Endodermal cell (in vitro differentiated cells): ENCODE measurements at regions not wholly inside any gene's neighbourhood (a gene's known extent, or its start where the extent isn't known, plus 50 kb on each side); places are given as distances from the start of the nearest gene placed in this dataset.

Source experiments
- DNase-seq: peaks from one replicate; pipeline ENCODE4 v3.0.0-alpha.2; 2017
- H3K27ac ChIP-seq: 2 replicates; pipeline ENCODE4 v1.5.1; 2013; ENCODE audit warnings: mild to moderate bottlenecking, low read depth, low read length, moderate library complexity
- H3K27me3 ChIP-seq: 2 replicates; pipeline ENCODE4 v1.6.1; 2013; ENCODE audit warnings: mild to moderate bottlenecking, low read length, moderate library complexity; ENCODE audit not compliant: insufficient read depth, control insufficient read depth, poor library complexity, severe bottlenecking
- H3K36me3 ChIP-seq: 2 replicates; pipeline ENCODE4 v1.7.0; 2013; ENCODE audit warnings: mild to moderate bottlenecking, low read length, moderate library complexity; ENCODE audit not compliant: control insufficient read depth, insufficient read depth
- H3K4me1 ChIP-seq: one replicate; pipeline ENCODE4 v1.7.0; 2013; ENCODE audit warnings: low read length; ENCODE audit not compliant: control insufficient read depth, insufficient read depth
- H3K4me3 ChIP-seq: 2 replicates; pipeline ENCODE4 v1.5.1; 2013; ENCODE audit warnings: mild to moderate bottlenecking, low read length, moderate library complexity
- H3K9ac ChIP-seq: 2 replicates; pipeline ENCODE4 v1.6.1; 2013; ENCODE audit warnings: mild to moderate bottlenecking, low read length, moderate library complexity; ENCODE audit not compliant: poor library complexity, severe bottlenecking; ENCODE audit errors: extremely low read depth
- H3K9me3 ChIP-seq: 2 replicates; pipeline ENCODE4 v1.6.1; 2013; ENCODE audit warnings: mild to moderate bottlenecking, low read length, moderate library complexity; ENCODE audit not compliant: control insufficient read depth
- H3K27ac Mint-ChIP-seq: 2 replicates; pipeline ENCODE4 v1.8.0; 2020; ENCODE audit warnings: mixed read lengths
- H3K27me3 Mint-ChIP-seq: 2 replicates; pipeline ENCODE4 v1.8.0; 2021; ENCODE audit warnings: mild to moderate bottlenecking, mixed read lengths; ENCODE audit not compliant: insufficient read depth
- H3K36me3 Mint-ChIP-seq: 2 replicates; pipeline ENCODE4 v1.8.0; 2020; ENCODE audit warnings: low read depth, mixed read lengths
- H3K4me1 Mint-ChIP-seq: 2 replicates; pipeline ENCODE4 v1.8.0; 2020; ENCODE audit warnings: mixed read lengths
- H3K4me3 Mint-ChIP-seq: 2 replicates; pipeline ENCODE4 v1.8.0; 2020; ENCODE audit warnings: mild to moderate bottlenecking, moderate library complexity, mixed read lengths
- H3K9me3 Mint-ChIP-seq: 2 replicates; pipeline ENCODE4 v1.8.0; 2020; ENCODE audit warnings: mild to moderate bottlenecking, mixed read lengths
- WGBS, 2 experiments: methylation state at CpG; one replicate each; pipeline versions ENCODE4 v1.1.5 to v1.1.7; 2013; ENCODE audit warnings: missing lambda C conversion rate in 2 of 2, mixed read lengths in 1 of 2; ENCODE audit not compliant: insufficient coverage in 1 of 2, insufficient read length in 1 of 2; 5-methylcytosine and 5-hydroxymethylcytosine counted together
- TF ChIP-seq, protein P1 (sequence below): fragments of 200-600 bp; sonication (generic); conservative IDR thresholded peaks from 2 replicates; pipeline ENCODE4 v1.5.0; 2021; ENCODE audit warnings: antibody characterized with exemption, mild to moderate bottlenecking

DNA sequence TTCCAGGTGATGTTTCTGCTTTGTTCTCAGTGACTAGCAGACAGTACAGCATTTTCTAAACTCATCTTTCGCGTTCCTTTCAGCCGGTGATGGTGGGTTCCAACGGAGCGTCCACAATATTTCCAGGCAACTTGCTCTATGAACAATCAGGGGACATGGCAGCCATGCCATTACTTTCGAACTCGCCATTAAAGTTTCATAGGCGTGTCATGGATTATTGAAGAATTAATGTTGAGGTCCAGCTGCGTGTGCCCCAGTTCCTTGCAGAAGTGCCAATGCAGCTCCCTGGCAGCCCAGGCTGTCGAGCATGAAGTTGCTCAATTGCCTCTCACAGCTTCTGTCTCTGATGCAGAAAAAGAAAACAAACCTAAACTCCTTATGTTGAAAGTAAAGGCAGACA, 262.2 kb downstream of the IRX2 start:
- no peak overlapping the region for H3K9ac ChIP-seq
- H3K36me3 ChIP-seq = no peaks in the 10 kb centered on the region
- H3K9me3 Mint-ChIP-seq = peaks cover 21% of the 10 kb centered on the region
- no peak overlapping the region for H3K4me3 Mint-ChIP-seq
- peaks cover 6% of the 10 kb centered on the region for H3K9me3 ChIP-seq
- TF ChIP-seq, protein P1, sequence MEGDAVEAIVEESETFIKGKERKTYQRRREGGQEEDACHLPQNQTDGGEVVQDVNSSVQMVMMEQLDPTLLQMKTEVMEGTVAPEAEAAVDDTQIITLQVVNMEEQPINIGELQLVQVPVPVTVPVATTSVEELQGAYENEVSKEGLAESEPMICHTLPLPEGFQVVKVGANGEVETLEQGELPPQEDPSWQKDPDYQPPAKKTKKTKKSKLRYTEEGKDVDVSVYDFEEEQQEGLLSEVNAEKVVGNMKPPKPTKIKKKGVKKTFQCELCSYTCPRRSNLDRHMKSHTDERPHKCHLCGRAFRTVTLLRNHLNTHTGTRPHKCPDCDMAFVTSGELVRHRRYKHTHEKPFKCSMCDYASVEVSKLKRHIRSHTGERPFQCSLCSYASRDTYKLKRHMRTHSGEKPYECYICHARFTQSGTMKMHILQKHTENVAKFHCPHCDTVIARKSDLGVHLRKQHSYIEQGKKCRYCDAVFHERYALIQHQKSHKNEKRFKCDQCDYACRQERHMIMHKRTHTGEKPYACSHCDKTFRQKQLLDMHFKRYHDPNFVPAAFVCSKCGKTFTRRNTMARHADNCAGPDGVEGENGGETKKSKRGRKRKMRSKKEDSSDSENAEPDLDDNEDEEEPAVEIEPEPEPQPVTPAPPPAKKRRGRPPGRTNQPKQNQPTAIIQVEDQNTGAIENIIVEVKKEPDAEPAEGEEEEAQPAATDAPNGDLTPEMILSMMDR = no peak
- H3K4me1 ChIP-seq = no peaks in the 10 kb centered on the region
- H3K36me3 Mint-ChIP-seq = no peaks in the 10 kb centered on the region
- H3K4me3 ChIP-seq = no peak overlapping the region
- H3K27me3 Mint-ChIP-seq = peaks cover 6% of the 10 kb centered on the region
- no peak for DNase-seq
- H3K27ac ChIP-seq = no peak overlapping the region
- 90 to 98% methylated on average over 9 to 10 of the region's 10 CpGs for WGBS, 2 experiments
- no peak overlapping the region for H3K27ac Mint-ChIP-seq
- H3K4me1 Mint-ChIP-seq = no peaks in the 10 kb centered on the region
- H3K27me3 ChIP-seq = no peaks in the 10 kb centered on the region

DNA sequence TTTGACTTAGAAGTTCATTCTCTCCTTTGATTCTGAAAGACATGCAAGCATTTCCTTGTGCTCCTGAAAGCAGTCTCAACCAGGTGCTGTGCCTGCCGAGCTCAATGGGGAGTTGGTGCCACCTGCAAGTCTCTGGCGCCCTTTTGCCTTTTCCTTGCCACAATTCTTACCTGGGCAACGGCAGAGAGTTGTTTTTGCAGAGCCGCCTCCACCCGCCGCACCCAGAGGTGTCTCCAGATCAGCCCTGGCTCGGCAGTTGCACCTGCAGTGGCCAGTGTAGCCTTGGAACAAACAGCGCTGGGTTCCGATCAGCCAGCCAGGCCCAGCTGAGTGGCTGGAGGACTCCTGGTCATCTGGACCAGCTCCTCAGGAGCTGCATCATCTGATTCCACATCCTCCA, 262.9 kb downstream of the IRX2 start:
- peaks cover 22% of the 10 kb centered on the region for H3K9me3 Mint-ChIP-seq
- no peaks in the 10 kb centered on the region for H3K36me3 Mint-ChIP-seq
- H3K27ac Mint-ChIP-seq = no peak overlapping the region

DNA sequence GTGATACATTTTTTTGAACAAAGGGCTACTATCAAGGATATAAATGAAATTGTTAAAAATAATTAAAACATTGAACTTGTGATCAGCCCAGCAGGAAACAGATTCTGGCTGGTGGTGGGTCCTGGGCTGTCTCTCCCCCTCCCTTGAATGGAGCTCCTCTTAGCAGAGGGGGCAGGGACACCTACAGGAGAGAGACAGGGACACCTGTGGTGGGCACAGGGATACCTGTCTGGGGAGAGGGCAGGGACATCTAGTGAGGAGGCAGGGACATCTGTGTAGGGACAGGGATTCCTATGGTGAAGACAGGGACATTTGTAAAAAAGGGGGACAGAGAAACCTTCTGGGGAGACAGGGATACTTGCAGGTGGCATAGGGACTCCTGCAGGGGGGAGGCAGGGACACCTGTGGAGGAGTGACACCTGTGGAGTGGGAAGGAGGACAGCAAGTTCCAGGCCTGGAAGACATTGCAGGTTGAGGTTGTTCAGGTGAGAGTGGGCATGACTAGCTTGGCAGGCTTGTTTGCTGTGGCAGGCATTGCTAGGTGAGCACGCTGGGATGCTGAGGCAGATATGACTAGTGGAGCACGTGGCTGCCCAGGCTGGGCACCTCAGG, 264.2 kb downstream of the IRX2 start:
- Histone ChIP-seq H3K27me3 (no peaks in the 10 kb centered on the region), H3K27ac (no peak overlapping the region), H3K36me3 (no peaks in the 10 kb centered on the region), H3K9ac (no peak overlapping the region), H3K4me1 (no peaks in the 10 kb centered on the region), H3K9me3 (peaks cover 11% of the 10 kb centered on the region), H3K4me3 (no peak overlapping the region)
- Mint-ChIP-seq H3K4me1 (no peaks in the 10 kb centered on the region), H3K27ac (no peak overlapping the region), H3K9me3 (peaks cover 30% of the 10 kb centered on the region), H3K36me3 (no peaks in the 10 kb centered on the region), H3K4me3 (no peak overlapping the region), H3K27me3 (peaks cover 6% of the 10 kb centered on the region)
- TF ChIP-seq, protein P1 = no peak
- DNase-seq = no peak
- 92% methylated on average over 2 of the region's 2 CpGs; no CpG with 5 or more reads in 1 of the 2 experiments for WGBS, 2 experiments

More for the DNA sequence above, 262.9 kb downstream of the IRX2 start:
- H3K4me1 ChIP-seq = no peaks in the 10 kb centered on the region
- no peak overlapping the region for H3K4me3 ChIP-seq
- H3K27ac ChIP-seq = no peak overlapping the region
- H3K27me3 Mint-ChIP-seq = peaks cover 6% of the 10 kb centered on the region
- no peaks in the 10 kb centered on the region for H3K4me1 Mint-ChIP-seq
- peaks cover 6% of the 10 kb centered on the region for H3K9me3 ChIP-seq
- H3K36me3 ChIP-seq = no peaks in the 10 kb centered on the region
- H3K9ac ChIP-seq = no peak overlapping the region
- no peak overlapping the region for H3K4me3 Mint-ChIP-seq
- TF ChIP-seq, protein P1 = no peak
- no peak for DNase-seq
- 79 to 91% methylated on average over 4 to 9 of the region's 9 CpGs for WGBS, 2 experiments
- no peaks in the 10 kb centered on the region for H3K27me3 ChIP-seq
